WTC11 (cell line): ENCODE measurements at regions not wholly inside any gene's neighbourhood (a gene's known extent, or its start where the extent isn't known, plus 50 kb on each side); places are given as distances from the start of the nearest gene placed in this dataset.

ENCODE experiments used
- TF ChIP-seq, protein P1 (sequence below): fragments of 200-600 bp; IDR thresholded peaks from 2 replicates; pipeline ENCODE4 v1.8.0; 2022; ENCODE audit warnings: antibody characterized with exemption
- TF ChIP-seq, protein P2 (sequence below): sonication (generic); formaldehyde crosslinking; IDR thresholded peaks from 2 replicates; pipeline ENCODE4 v1.8.1; 2022; ENCODE audit warnings: mild to moderate bottlenecking, moderate library complexity, missing genetic modification reagents

DNA sequence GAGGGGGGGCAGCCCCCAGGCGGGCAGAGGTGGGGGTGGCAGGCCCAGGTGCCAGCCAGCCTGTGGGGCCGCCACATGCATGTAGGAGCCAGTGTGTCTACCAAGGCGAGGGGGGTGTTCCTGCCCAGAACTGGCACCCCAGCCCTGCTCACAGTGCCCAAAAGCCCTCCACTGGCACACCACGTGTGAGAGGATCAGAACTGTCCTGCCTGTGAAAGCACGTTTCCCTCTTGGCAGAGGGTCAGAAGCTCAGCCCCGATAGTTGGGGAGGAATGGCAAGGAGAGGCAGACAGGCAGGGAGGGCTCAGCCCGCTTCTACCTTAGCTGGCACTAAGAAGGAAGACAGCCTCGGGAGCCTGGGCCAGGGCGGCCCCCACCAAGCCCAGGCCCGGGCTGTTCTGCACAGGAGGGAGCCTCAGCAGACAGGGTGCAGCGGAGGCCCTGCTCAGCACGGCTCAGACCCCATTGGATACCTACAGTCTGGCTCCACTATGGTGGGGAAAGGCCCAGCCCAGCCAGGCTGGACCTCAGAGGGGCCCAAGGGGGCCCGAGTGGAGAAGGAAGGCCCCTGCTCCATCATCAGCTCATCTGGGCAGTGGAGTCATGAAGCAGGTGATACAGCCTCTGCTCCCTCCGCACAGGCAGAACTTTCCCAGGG lies 84.8 kb upstream of the LINGO1 start:
- TF ChIP-seq, protein P1, sequence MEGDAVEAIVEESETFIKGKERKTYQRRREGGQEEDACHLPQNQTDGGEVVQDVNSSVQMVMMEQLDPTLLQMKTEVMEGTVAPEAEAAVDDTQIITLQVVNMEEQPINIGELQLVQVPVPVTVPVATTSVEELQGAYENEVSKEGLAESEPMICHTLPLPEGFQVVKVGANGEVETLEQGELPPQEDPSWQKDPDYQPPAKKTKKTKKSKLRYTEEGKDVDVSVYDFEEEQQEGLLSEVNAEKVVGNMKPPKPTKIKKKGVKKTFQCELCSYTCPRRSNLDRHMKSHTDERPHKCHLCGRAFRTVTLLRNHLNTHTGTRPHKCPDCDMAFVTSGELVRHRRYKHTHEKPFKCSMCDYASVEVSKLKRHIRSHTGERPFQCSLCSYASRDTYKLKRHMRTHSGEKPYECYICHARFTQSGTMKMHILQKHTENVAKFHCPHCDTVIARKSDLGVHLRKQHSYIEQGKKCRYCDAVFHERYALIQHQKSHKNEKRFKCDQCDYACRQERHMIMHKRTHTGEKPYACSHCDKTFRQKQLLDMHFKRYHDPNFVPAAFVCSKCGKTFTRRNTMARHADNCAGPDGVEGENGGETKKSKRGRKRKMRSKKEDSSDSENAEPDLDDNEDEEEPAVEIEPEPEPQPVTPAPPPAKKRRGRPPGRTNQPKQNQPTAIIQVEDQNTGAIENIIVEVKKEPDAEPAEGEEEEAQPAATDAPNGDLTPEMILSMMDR: no peak
- TF ChIP-seq, protein P2, sequence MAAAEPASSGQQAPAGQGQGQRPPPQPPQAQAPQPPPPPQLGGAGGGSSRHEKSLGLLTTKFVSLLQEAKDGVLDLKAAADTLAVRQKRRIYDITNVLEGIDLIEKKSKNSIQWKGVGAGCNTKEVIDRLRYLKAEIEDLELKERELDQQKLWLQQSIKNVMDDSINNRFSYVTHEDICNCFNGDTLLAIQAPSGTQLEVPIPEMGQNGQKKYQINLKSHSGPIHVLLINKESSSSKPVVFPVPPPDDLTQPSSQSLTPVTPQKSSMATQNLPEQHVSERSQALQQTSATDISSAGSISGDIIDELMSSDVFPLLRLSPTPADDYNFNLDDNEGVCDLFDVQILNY (CRISPR knock-in tag): no peak
